ENCODE measurements at regions not wholly inside any gene's neighbourhood (a gene's known extent, or its start where the extent isn't known, plus 50 kb on each side); places are given as distances from the start of the nearest gene placed in this dataset.

GRCh38 chr20:48147311-48147710 lies 362.0 kb upstream of the SULF2 start:
- TF ChIP-seq U2AF1 (optimal IDR thresholded peaks at IDR 0.05; ENCODE audit: low read depth, low read length): no peak
- no peak for TF ChIP-seq TBX3 (IDR thresholded peaks at IDR 0.05; ENCODE audit: borderline replicate concordance)
- no peak for TF ChIP-seq MXI1 (IDR thresholded peaks at IDR 0.05; ENCODE audit: borderline replicate concordance, low read depth, low read length)
- TF ChIP-seq MAX (IDR thresholded peaks at IDR 0.05): no peak
- no peak for TF ChIP-seq HNRNPL (IDR thresholded peaks at IDR 0.05; ENCODE audit: low read depth, low read length)
- TF ChIP-seq PAWR (CRISPR knock-in tag; IDR thresholded peaks at IDR 0.05; ENCODE audit: borderline replicate concordance): no peak
- TF ChIP-seq ZBTB20 (CRISPR knock-in tag; IDR thresholded peaks at IDR 0.05; ENCODE audit: borderline replicate concordance, low read depth): no peak
- TF ChIP-seq ZNF205 (CRISPR knock-in tag; IDR thresholded peaks at IDR 0.05): no peak
- no peak for TF ChIP-seq SRY (CRISPR knock-in tag; IDR thresholded peaks at IDR 0.05)
- no peak for TF ChIP-seq BCL6 (CRISPR knock-in tag; IDR thresholded peaks at IDR 0.05)
- no peak for TF ChIP-seq ZNF547 (CRISPR knock-in tag; IDR thresholded peaks at IDR 0.05)
- TF ChIP-seq, protein P1, sequence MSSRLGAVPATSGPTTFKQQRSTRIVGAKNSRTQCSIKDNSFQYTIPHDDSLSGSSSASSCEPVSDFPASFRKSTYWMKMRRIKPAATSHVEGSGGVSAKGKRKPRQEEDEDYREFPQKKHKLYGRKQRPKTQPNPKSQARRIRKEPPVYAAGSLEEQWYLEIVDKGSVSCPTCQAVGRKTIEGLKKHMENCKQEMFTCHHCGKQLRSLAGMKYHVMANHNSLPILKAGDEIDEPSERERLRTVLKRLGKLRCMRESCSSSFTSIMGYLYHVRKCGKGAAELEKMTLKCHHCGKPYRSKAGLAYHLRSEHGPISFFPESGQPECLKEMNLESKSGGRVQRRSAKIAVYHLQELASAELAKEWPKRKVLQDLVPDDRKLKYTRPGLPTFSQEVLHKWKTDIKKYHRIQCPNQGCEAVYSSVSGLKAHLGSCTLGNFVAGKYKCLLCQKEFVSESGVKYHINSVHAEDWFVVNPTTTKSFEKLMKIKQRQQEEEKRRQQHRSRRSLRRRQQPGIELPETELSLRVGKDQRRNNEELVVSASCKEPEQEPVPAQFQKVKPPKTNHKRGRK (CRISPR knock-in tag; IDR thresholded peaks at IDR 0.05): no peak
- no peak for TF ChIP-seq POLR2A (IDR thresholded peaks at IDR 0.05; ENCODE audit: insufficient read depth in 1 of 2, low read depth in 2 of 2, low read length in 2 of 2)
- no peak for TF ChIP-seq TCF12 (IDR thresholded peaks at IDR 0.05)
- no peak for TF ChIP-seq TCF12 (CRISPR knock-in tag; IDR thresholded peaks at IDR 0.05)
